Spinal cord (tissue), 9 donors: ENCODE measurements at regions not wholly inside any gene's neighbourhood (a gene's known extent, or its start where the extent isn't known, plus 50 kb on each side); places are given as distances from the start of the nearest gene placed in this dataset.

Experiments
- DNase-seq, 6 donors: peaks; one replicate each; pipeline versions ENCODE4 v3.0.0 to v3.0.0-alpha.2; 2013 to 2015; ENCODE audit warnings: low spot score in 6 of 6, low read depth in 4 of 6
- H3K27ac ChIP-seq: one replicate; pipeline ENCODE4 v1.5.1; 2013; ENCODE audit warnings: low read depth, low read length, control low read depth
- H3K27me3 ChIP-seq: one replicate; pipeline ENCODE4 v1.6.1; 2013; ENCODE audit warnings: low read length; ENCODE audit not compliant: control insufficient read depth, insufficient read depth
- H3K36me3 ChIP-seq: one replicate; pipeline ENCODE4 v1.6.1; 2013; ENCODE audit warnings: low read length; ENCODE audit not compliant: control insufficient read depth, insufficient read depth
- H3K4me1 ChIP-seq: one replicate; pipeline ENCODE4 v1.6.1; 2013; ENCODE audit warnings: low read length; ENCODE audit not compliant: control insufficient read depth, insufficient read depth
- H3K4me3 ChIP-seq: one replicate; pipeline ENCODE4 v1.5.1; 2013; ENCODE audit warnings: low read depth, low read length, control low read depth
- H3K9me3 ChIP-seq: one replicate; pipeline ENCODE4 v1.6.1; 2013; ENCODE audit warnings: low read length; ENCODE audit not compliant: control insufficient read depth, insufficient read depth
- WGBS: methylation state at CpG from one replicate; pipeline ENCODE4 v1.1.5; 2013; ENCODE audit warnings: missing lambda C conversion rate; ENCODE audit not compliant: insufficient coverage; 5-methylcytosine and 5-hydroxymethylcytosine counted together
- donor health status: healthy.

GRCh38 chr2:120861576-120862191 lies 126.0 kb downstream of the GLI2 start:
- no peaks in the 10 kb centered on the region for H3K9me3 ChIP-seq
- no peaks in the 10 kb centered on the region for H3K36me3 ChIP-seq
- peaks cover 5% of the 10 kb centered on the region for H3K27me3 ChIP-seq
- H3K4me3 ChIP-seq, result no peak overlapping the region
- WGBS, result 51% methylated on average over 12 of the region's 17 CpGs
- no peak overlapping the region for H3K27ac ChIP-seq
- peaks cover 52% of the 10 kb centered on the region for H3K4me1 ChIP-seq
- DNase-seq, result peak in 2 of 6 donors; percentile 64 to 68

- Histone ChIP-seq H3K27ac (no peak overlapping the region), H3K27me3 (peaks cover 10% of the 10 kb centered on the region), H3K4me3 (no peak overlapping the region), H3K36me3 (no peaks in the 10 kb centered on the region), H3K4me1 (peaks cover 59% of the 10 kb centered on the region), H3K9me3 (no peaks in the 10 kb centered on the region)
- no peak for DNase-seq
- WGBS, result 69% methylated on average over 15 of the region's 18 CpGs
Measured at GRCh38 chr2:120862201-120863060, 126.8 kb downstream of the GLI2 start.

- Histone ChIP-seq H3K27ac (no peak overlapping the region), H3K4me1 (peaks cover 66% of the 10 kb centered on the region), H3K36me3 (no peaks in the 10 kb centered on the region), H3K27me3 (peaks cover 10% of the 10 kb centered on the region), H3K9me3 (no peaks in the 10 kb centered on the region), H3K4me3 (no peak overlapping the region)
- 81% methylated on average over 6 of the region's 9 CpGs for WGBS
- DNase-seq, result no peak
Measured at GRCh38 chr2:120863146-120863545, 127.5 kb downstream of the GLI2 start.

GRCh38 chr2:120863661-120864320 lies 128.1 kb downstream of the GLI2 start:
- Histone ChIP-seq H3K9me3 (no peaks in the 10 kb centered on the region), H3K27me3 (peaks cover 13% of the 10 kb centered on the region), H3K27ac (no peak overlapping the region), H3K4me3 (no peak overlapping the region), H3K4me1 (peaks cover 65% of the 10 kb centered on the region), H3K36me3 (no peaks in the 10 kb centered on the region)
- DNase-seq, result no peak
- 77% methylated on average over 10 of the region's 10 CpGs for WGBS

GRCh38 chr2:120864981-120865380 lies 129.3 kb downstream of the GLI2 start:
- H3K4me1 ChIP-seq, result peaks cover 65% of the 10 kb centered on the region
- H3K9me3 ChIP-seq, result no peaks in the 10 kb centered on the region
- H3K27ac ChIP-seq, result no peak overlapping the region
- H3K4me3 ChIP-seq, result no peak overlapping the region
- peaks cover 13% of the 10 kb centered on the region for H3K27me3 ChIP-seq
- no peaks in the 10 kb centered on the region for H3K36me3 ChIP-seq
- 82% methylated on average over 10 of the region's 11 CpGs for WGBS
- no peak for DNase-seq

- Histone ChIP-seq H3K4me1 (peaks cover 66% of the 10 kb centered on the region), H3K27me3 (peaks cover 16% of the 10 kb centered on the region), H3K27ac (no peak overlapping the region), H3K36me3 (no peaks in the 10 kb centered on the region), H3K4me3 (no peak overlapping the region), H3K9me3 (no peaks in the 10 kb centered on the region)
- DNase-seq, result no peak
- WGBS, result 91% methylated on average over 6 of the region's 8 CpGs
Measured at GRCh38 chr2:120865656-120866055, 130.0 kb downstream of the GLI2 start.

- no peak overlapping the region for H3K27ac ChIP-seq
- DNase-seq, result no peak
- no peaks in the 10 kb centered on the region for H3K9me3 ChIP-seq
- H3K27me3 ChIP-seq, result peaks cover 16% of the 10 kb centered on the region
- H3K4me1 ChIP-seq, result peaks cover 66% of the 10 kb centered on the region
- H3K4me3 ChIP-seq, result no peak overlapping the region
- H3K36me3 ChIP-seq, result no peaks in the 10 kb centered on the region
- WGBS, result 87% methylated on average over 5 of the region's 7 CpGs
Measured at GRCh38 chr2:120866071-120866470, 130.4 kb downstream of the GLI2 start.

GRCh38 chr2:120866483-120867140 lies 130.9 kb downstream of the GLI2 start:
- WGBS, result 82% methylated on average over 12 of the region's 14 CpGs
- no peak for DNase-seq
- Histone ChIP-seq H3K9me3 (no peaks in the 10 kb centered on the region), H3K4me1 (peaks cover 61% of the 10 kb centered on the region), H3K36me3 (no peaks in the 10 kb centered on the region), H3K27me3 (peaks cover 16% of the 10 kb centered on the region), H3K4me3 (peak overlapping the region; percentile 34), H3K27ac (peak overlapping the region; percentile 77)
